MCF 10A (cell line): ENCODE measurements at regions not wholly inside any gene's neighbourhood (a gene's known extent, or its start where the extent isn't known, plus 50 kb on each side); places are given as distances from the start of the nearest gene placed in this dataset.

Experiments used
- BruUV-seq: library from RNA; stranded (reverse); fragments of 400-500 nt; replicated peaks from 2 replicates; lab custom pipeline; 2021; lab: Mats Ljungman, UMichigan
- CTCF ChIA-PET: fragments of 300-600 bp; sonication (Branson Sonifier 250); formaldehyde crosslinking; extraction: SDS; loops from one replicate; lab custom pipeline; 2021; ENCODE audit warnings: antibody characterized with exemption, inconsistent platforms; lab: Yijun Ruan, JAX
- POLR2A ChIA-PET: fragments of 300-600, 350-650 bp; sonication (Branson Sonifier 250); formaldehyde crosslinking; extraction: SDS; loops from one replicate; lab custom pipeline; 2020; ENCODE audit warnings: antibody characterized with exemption, inconsistent platforms; lab: Yijun Ruan, JAX
- DNase-seq: peaks from one replicate; pipeline ENCODE4 v3.0.0-alpha.2; 2018; ENCODE audit not compliant: unreplicated experiment
- H3K27ac Mint-ChIP-seq: one replicate; pipeline ENCODE4 v1.8.0; 2022; ENCODE audit warnings: mild to moderate bottlenecking, low read depth, mixed read lengths; ENCODE audit not compliant: unreplicated experiment
- H3K27me3 Mint-ChIP-seq: one replicate; pipeline ENCODE4 v1.8.0; 2022; ENCODE audit warnings: mixed read lengths; ENCODE audit not compliant: insufficient read depth, unreplicated experiment
- H3K36me3 Mint-ChIP-seq: one replicate; pipeline ENCODE4 v1.8.0; 2022; ENCODE audit warnings: mild to moderate bottlenecking, moderate library complexity, mixed read lengths; ENCODE audit not compliant: insufficient read depth, unreplicated experiment
- H3K4me1 Mint-ChIP-seq: one replicate; pipeline ENCODE4 v1.8.0; 2022; ENCODE audit warnings: mixed read lengths; ENCODE audit not compliant: insufficient read depth, unreplicated experiment
- H3K4me3 Mint-ChIP-seq: one replicate; pipeline ENCODE4 v1.8.0; 2022; ENCODE audit warnings: mild to moderate bottlenecking, moderate library complexity, mixed read lengths; ENCODE audit not compliant: unreplicated experiment
- H3K9me3 Mint-ChIP-seq: one replicate; pipeline ENCODE4 v1.8.0; 2022; ENCODE audit warnings: mixed read lengths; ENCODE audit not compliant: unreplicated experiment
- CTCF ChIP-seq: fragments of 200-600 bp; IDR thresholded peaks from one replicate; pipeline ENCODE4 v1.8.0; 2022; ENCODE audit warnings: antibody characterized with exemption, mild to moderate bottlenecking; ENCODE audit not compliant: unreplicated experiment
- intact Hi-C: fragments of 100-400 bp; cut with micrococcal nuclease; formaldehyde crosslinking; loops from 2 replicates; pipeline ENCODE4 v1.14.1; 2022

- POLR2A ChIA-PET = no interaction called here
- H3K27me3 Mint-ChIP-seq = no peaks in the 10 kb centered on the region
These were observed 567.3 kb upstream of the LMCD1 start for GRCh38 chr3:7934362-7934761.

GRCh38 chr3:7947930-7948329, 553.7 kb upstream of the LMCD1 start:
- Mint-ChIP-seq H3K27me3 (no peaks in the 10 kb centered on the region), H3K9me3 (no peaks in the 10 kb centered on the region), H3K4me1 (peaks cover 6% of the 10 kb centered on the region), H3K36me3 (no peaks in the 10 kb centered on the region), H3K27ac (no peak overlapping the region), H3K4me3 (no peak overlapping the region)
- DNase-seq = no peak
- no peak for TF ChIP-seq CTCF
- intact Hi-C loops = no loop called here
- POLR2A ChIA-PET = no interaction called here
- BruUV-seq = no TSS peak
- CTCF ChIA-PET = no interaction called here

More at GRCh38 chr3:7934362-7934761, 567.3 kb upstream of the LMCD1 start:
- Mint-ChIP-seq H3K9me3 (peaks cover 14% of the 10 kb centered on the region), H3K36me3 (no peaks in the 10 kb centered on the region), H3K27ac (no peak overlapping the region), H3K4me1 (no peaks in the 10 kb centered on the region), H3K4me3 (no peak overlapping the region)
- no TSS peak for BruUV-seq
- no peak for TF ChIP-seq CTCF
- CTCF ChIA-PET = no interaction called here
- no peak for DNase-seq
- intact Hi-C loops = no loop called here

GRCh38 chr3:7950890-7951289, 550.7 kb upstream of the LMCD1 start:
- DNase-seq = no peak
- TF ChIP-seq CTCF = no peak
- intact Hi-C loops = no loop called here
- Mint-ChIP-seq H3K27me3 (no peaks in the 10 kb centered on the region), H3K4me1 (peaks cover 11% of the 10 kb centered on the region), H3K4me3 (no peak overlapping the region), H3K9me3 (no peaks in the 10 kb centered on the region), H3K27ac (no peak overlapping the region), H3K36me3 (no peaks in the 10 kb centered on the region)
- ChIA-PET POLR2A (no interaction called here), CTCF (no interaction called here)
- no TSS peak for BruUV-seq

- H3K36me3 Mint-ChIP-seq = no peaks in the 10 kb centered on the region
- no peak for DNase-seq
- peaks cover 11% of the 10 kb centered on the region for H3K4me1 Mint-ChIP-seq
- H3K27ac Mint-ChIP-seq = no peak overlapping the region
- H3K9me3 Mint-ChIP-seq = no peaks in the 10 kb centered on the region
- no peaks in the 10 kb centered on the region for H3K27me3 Mint-ChIP-seq
- no peak for TF ChIP-seq CTCF
- POLR2A ChIA-PET = no interaction called here
- intact Hi-C loops = no loop called here
- no TSS peak for BruUV-seq
- H3K4me3 Mint-ChIP-seq = no peak overlapping the region
- CTCF ChIA-PET = no interaction called here
These were observed 548.1 kb upstream of the LMCD1 start for GRCh38 chr3:7953449-7954014.
